Stimulated activated CD8-positive, alpha-beta memory T cell treated with anti-CD3 and anti-CD28 coated beads, Interleukin-12 subunit alpha, Interleukin-12 subunit beta, amount 100 ng/mL, for 4 hours (primary cell): ENCODE measurements at regions not wholly inside any gene's neighbourhood (a gene's known extent, or its start where the extent isn't known, plus 50 kb on each side); places are given as distances from the start of the nearest gene placed in this dataset.

Experiments used
- DNase-seq: peaks from one replicate; pipeline ENCODE4 v3.0.0-alpha.2; 2020; ENCODE audit warnings: low read depth

- no peak for DNase-seq
Measured at GRCh38 chr11:8323161-8323935, 59.7 kb upstream of the LMO1 start.

DNA sequence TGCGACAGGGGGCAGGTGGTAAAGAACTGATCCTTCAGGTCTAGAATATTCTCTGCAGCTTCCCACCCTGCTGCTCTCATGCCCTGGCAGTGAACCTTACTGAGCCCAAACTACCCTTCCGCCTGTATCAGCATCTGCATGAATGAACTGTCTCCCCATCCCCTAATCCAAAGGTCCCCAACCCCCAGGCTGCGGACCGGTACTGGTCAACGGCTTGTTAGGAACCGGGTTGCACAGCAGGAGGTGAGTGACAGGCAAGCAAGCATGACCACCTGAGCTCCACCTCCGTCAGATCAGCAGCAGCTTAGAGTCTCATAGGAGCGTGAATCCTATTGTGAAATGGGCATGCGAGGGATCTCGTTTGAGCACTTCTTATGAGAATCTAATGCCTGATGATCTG lies 58.2 kb upstream of the LMO1 start:
- DNase-seq = no peak

- no peak for DNase-seq
Measured at GRCh38 chr11:8320076-8320475, 56.4 kb upstream of the LMO1 start.

DNA sequence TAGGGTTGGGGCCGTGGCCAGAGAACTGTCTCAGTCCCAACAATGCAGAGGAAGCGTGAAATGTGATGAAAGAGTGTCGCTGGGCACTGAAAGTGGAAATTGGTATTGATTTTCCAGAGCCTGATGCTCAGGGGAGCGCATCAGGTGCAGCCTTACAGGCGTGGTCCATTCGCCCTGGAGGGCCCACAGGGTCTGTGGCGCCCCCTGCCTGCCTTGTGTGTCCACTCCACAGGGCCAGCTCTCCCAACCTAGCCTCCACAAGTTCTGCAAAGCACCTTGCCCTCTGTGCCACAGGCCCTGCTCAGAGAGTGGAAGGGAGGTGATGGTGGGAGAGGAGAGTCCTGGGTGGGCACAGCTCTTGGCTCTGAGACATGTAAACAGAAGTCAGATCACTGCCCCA lies 54.9 kb upstream of the LMO1 start:
- no peak for DNase-seq

GRCh38 chr11:8317159-8317558 lies 53.5 kb upstream of the LMO1 start:
- DNase-seq = no peak

DNA sequence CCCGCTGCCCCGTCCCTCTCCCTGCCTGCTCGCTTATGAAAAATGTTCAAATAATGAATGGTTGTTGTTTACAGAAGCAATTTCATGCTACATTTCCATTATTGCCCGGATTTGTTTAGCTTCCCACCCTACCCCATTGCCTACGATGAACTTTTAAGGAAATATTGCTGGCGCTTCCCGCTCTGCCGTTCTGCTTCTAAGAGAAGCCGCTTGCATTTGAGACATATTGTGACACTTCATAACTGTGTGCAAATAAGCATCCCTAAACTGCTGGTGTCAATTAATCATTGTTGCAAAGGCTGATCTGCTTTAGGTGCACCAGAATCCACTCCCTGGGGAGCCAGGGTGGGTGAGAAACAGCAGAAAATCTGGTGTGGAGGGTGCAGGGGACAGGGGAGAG lies 52.3 kb upstream of the LMO1 start:
- no peak for DNase-seq

- DNase-seq = no peak
Measured at GRCh38 chr11:8315463-8315862, 51.8 kb upstream of the LMO1 start.

DNA sequence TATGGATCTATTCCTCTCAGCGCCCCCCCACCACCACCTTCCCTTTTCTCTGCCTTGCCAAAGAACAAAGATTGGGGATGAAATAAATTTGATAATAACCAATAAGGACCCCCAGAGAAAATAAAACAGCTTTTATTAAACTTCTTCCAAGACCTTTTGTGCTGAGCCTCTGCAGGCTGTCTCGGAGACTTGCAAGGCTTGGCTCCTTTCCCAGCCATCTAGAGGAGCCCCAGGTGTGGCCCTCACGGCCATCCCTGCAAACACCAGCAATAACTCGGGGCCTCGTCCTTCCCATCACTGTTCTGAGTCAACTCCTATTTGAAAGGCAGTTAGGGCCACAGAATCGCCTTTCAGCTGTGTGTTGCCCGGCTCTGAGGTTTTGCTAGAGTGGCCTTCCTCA lies 51.2 kb upstream of the LMO1 start:
- DNase-seq = no peak

- no peak for DNase-seq
Measured at GRCh38 chr11:8313504-8314090, 49.9 kb upstream of the LMO1 start.
